ENCODE measurements at regions not wholly inside any gene's neighbourhood (a gene's known extent, or its start where the extent isn't known, plus 50 kb on each side); places are given as distances from the start of the nearest gene placed in this dataset.
"Not testable (repeated sequence)": the region's sequence is repeated elsewhere in the genome, so short reads cannot be mapped to it uniquely, and the experiment has no call there.

DNA sequence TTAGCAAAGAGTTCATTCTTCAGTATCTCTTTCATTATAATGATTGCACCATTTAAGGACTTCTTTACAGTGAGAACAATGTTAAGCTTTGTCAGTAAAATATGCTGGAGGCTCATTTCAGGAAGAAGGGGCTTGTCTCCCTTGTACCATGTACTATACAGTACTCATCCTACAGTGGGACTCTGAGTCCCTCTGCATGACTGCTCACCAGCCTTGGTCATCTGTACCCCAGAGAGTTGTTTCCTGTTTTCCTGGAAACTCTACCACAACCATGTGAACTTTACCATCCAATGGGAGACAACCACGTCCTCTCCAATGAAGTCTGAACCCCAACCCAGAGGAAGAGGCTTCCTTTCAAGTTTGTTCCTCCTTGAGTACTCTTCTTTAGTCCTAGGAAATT is 1171.1 kb upstream of the CRIM1 start:
- no peak overlapping the region for H3K4me3 ChIP-seq (ENCODE audit: low read length)
- TF ChIP-seq ZNF274 (IDR thresholded peaks at IDR 0.05; ENCODE audit: low read depth, low read length) = no peak

DNA sequence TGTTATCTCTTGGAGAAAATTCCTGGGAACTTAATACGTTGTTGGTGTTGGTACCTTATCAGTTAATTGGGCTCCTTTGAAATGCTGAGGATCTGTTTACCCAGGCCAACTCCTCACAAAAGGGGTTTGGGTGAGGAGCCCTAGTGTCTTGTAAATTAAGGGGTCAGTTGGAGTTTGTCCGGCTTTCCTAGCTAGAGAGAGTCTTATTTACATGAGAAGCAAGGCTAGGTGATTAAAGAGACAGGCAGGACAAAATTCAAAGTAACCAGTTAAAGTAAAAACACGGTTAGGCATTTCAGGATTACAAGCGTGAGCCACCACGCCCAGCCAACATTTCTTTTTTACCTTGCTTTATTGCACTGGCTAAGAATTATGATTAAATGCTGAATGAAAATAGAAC is 1178.9 kb upstream of the CRIM1 start:
- not testable (repeated sequence) for H3K4me3 ChIP-seq (ENCODE audit: low read length)

DNA sequence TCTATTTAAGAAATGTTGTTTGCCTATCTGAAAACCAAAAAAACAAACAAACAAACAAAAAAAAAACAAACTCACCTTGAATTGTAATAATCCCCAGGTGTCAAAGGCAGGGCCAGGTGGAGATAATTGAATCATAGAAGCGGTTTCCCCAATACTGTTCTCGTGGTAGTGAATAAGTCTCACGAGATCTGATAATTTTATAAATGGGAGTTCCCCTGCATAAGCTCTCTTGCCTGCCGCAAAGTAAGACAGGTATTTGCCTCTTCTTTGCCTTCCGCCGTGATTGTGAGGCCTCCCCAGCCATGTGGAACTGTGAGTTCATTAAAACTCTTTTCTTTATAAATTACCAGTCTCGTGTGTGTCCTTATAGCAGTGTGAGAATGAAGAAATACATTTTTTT is 1180.7 kb upstream of the CRIM1 start:
- H3K4me3 ChIP-seq (ENCODE audit: low read length) = no peak overlapping the region
- no peak for TF ChIP-seq ZNF274 (IDR thresholded peaks at IDR 0.05; ENCODE audit: low read depth, low read length)

DNA sequence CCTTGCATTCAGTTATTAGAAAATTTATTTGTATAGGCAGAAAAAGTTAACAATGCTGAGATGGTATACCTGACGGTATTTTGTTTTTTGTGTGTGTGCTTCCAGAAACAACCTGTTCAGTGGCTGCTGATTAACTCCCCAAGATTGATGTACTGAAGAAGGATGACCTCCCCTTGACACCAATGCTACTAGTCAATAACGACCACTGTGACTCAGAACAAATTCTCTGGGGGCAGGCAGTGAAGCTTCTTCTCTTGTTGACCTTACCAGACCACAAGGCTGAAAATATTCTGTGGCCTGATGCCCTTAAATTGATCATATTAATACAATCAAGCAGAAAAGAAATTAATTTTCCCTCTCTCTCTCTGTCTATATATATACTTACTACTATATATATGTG is 1182.9 kb upstream of the CRIM1 start:
- TF ChIP-seq ZNF274 (IDR thresholded peaks at IDR 0.05; ENCODE audit: low read depth, low read length) = no peak
- H3K4me3 ChIP-seq (ENCODE audit: low read length) = no peak overlapping the region

GRCh38 chr2:35168351-35168750 is 1187.2 kb upstream of the CRIM1 start:
- no peak overlapping the region for H3K4me3 ChIP-seq (ENCODE audit: low read length)
- TF ChIP-seq ZNF274 (IDR thresholded peaks at IDR 0.05; ENCODE audit: low read depth, low read length) = no peak

DNA sequence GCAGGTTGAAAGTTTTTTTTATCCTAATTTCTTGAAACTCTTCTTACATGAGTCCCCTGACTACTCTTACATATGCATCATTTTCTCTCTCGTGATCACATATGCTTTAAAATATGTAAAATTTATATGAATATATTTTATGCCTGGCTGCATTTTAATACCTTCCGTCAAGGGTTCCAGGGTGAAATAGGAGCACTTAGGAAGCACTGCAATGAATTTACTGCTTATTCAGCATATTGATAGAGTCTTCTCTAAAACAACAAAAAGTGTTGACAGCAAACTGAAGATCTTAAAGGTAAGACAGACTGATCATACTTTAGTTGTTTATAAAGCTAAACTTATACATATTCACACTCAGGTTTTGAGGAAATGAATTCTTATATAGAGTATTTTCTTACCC is 1191.6 kb upstream of the CRIM1 start:
- no peak for TF ChIP-seq ZNF274 (IDR thresholded peaks at IDR 0.05; ENCODE audit: low read depth, low read length)
- H3K4me3 ChIP-seq (ENCODE audit: low read length) = no peak overlapping the region

DNA sequence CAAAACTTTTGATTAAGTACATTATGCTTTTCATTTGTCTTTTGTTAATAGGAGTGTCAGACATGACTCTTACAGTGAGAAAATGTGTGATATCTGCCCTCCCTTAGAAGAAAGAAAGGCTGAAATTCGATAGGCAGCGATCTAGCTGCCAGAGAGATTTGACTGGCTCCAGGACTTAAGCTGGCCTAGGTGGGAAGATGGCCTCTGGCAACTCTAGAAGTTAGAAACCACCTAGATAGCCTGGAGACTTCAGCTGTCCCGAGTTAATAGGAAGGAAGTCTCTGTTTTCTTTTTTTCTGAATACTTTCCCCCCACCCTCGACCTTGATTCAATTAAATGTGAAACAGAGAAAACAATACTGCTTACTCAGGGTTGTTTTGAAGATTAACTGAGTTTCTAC is 1194.7 kb upstream of the CRIM1 start:
- H3K4me3 ChIP-seq (ENCODE audit: low read length) = no peak overlapping the region
- no peak for TF ChIP-seq ZNF274 (IDR thresholded peaks at IDR 0.05; ENCODE audit: low read depth, low read length)

- H3K4me3 ChIP-seq (ENCODE audit: low read length) = no peak overlapping the region
- no peak for TF ChIP-seq ZNF274 (IDR thresholded peaks at IDR 0.05; ENCODE audit: low read depth, low read length)
These were observed 1229.7 kb upstream of the CRIM1 start for GRCh38 chr2:35125871-35126270.

DNA sequence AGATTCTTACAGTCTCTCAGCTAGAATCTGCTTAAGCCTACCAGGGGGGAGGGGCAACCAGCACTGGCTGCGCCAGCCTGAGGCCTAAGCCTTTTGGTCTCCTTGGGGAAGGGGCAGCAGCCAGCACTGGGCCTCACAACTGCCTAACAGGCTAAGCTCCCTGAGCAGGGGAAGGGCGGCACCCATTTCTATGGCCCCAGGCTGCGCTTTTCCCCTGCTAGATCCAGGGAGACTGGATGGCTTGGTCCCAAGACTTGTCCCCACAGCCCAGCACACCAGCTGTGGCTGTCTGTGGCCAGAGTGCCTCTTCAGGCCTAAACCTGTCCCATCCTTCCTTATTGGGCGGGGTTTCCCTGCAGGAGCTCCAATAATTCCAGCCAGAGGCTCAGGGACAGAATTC is 1230.3 kb upstream of the CRIM1 start:
- TF ChIP-seq ZNF274 (IDR thresholded peaks at IDR 0.05; ENCODE audit: low read depth, low read length) = no peak
- no peak overlapping the region for H3K4me3 ChIP-seq (ENCODE audit: low read length)

DNA sequence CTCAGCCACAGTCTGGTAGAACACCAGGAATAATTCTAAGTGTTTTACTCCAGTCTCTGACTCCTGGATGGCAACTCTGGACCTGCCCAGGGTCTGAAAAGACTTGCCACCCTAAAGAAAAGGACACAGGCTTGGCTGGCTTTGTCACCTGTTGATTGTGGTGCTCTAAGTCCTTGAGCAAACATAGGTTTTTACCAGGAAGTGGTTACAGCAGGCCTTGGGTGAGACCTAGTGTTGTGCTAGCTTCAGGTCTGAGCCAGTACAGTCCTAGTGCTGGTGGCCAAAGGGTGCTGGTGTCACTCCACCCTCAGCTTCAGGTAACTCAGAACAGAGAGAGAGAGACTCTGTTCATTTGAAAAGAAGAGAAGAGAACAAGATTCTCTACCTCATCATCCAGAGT is 1239.4 kb upstream of the CRIM1 start:
- TF ChIP-seq ZNF274 (IDR thresholded peaks at IDR 0.05; ENCODE audit: low read depth, low read length) = no peak
- no peak overlapping the region for H3K4me3 ChIP-seq (ENCODE audit: low read length)

DNA sequence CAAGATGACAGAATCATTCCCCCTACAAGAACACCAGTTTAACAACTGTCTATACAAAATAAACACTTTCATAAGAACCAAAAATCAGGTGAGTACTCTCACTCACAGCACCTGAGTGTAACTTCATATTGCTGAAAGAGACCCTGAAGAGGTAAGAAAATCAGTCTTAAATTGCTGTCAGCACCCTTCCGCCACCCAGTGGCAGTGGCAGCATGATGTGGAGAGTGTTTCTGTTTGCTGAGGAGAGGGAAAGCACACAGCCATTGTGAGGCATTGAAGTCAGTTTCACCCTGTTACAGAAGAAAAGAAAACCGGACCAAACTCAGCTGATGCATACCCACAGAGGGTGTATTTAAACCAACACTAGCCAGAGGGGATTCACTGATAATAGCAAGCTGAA is 1240.8 kb upstream of the CRIM1 start:
- H3K4me3 ChIP-seq (ENCODE audit: low read length) = no peak overlapping the region
- no peak for TF ChIP-seq ZNF274 (IDR thresholded peaks at IDR 0.05; ENCODE audit: low read depth, low read length)

- H3K4me3 ChIP-seq (ENCODE audit: low read length) = not testable (repeated sequence)
These were observed 1243.2 kb upstream of the CRIM1 start for GRCh38 chr2:35112367-35112766.

GRCh38 chr2:35104309-35104708 is 1251.3 kb upstream of the CRIM1 start:
- TF ChIP-seq ZNF274 (IDR thresholded peaks at IDR 0.05; ENCODE audit: low read depth, low read length) = no peak
- no peak overlapping the region for H3K4me3 ChIP-seq (ENCODE audit: low read length)

GRCh38 chr2:35099342-35099741 is 1256.2 kb upstream of the CRIM1 start:
- H3K4me3 ChIP-seq (ENCODE audit: low read length) = no peak overlapping the region
- TF ChIP-seq ZNF274 (IDR thresholded peaks at IDR 0.05; ENCODE audit: low read depth, low read length) = no peak

DNA sequence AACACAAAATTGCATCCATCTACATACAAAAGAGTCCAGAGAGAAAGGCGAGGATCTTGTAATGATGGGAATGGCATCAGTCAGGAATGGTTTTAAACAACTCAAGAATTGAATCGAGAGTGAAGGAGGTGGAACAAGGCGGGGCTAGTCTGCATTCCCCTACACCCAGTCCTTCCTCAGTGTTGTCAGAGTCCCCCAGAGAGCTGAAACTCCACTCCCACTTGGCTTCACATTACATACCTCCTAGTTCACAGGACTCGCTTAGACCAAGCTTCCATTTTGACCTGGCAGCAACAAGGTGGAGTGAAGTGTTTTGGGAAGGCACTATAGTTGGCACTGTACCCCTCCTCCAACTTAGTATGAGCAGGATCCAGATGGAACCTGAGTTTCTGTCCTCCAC is 1273.5 kb upstream of the CRIM1 start:
- no peak for TF ChIP-seq ZNF274 (IDR thresholded peaks at IDR 0.05; ENCODE audit: low read depth, low read length)
- H3K4me3 ChIP-seq (ENCODE audit: low read length) = no peak overlapping the region

DNA sequence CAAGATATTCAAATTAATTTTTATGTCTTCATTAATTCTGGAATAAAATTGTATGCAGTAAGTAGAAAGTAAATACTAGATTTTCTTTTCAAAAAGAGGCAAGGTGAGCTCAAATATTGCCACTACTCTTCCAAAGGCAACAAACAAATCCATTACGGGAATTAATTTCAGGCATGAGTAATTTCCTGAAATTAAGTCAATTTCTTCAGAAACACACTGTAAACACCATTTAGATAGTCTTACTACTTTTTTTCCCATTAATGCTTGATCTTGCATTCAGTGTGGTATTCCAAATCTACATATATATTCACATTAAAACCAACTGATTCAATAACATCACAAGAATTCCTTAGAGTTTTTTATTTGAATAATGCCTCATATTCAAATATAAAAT is 1274.0 kb upstream of the CRIM1 start:
- no peak overlapping the region for H3K4me3 ChIP-seq (ENCODE audit: low read length)
- no peak for TF ChIP-seq ZNF274 (IDR thresholded peaks at IDR 0.05; ENCODE audit: low read depth, low read length)

Measured in GM08714 (cell line).